GM23338 (cell line): ENCODE measurements at regions not wholly inside any gene's neighbourhood (a gene's known extent, or its start where the extent isn't known, plus 50 kb on each side); places are given as distances from the start of the nearest gene placed in this dataset.

Experiments used
- ATAC-seq: fragments of 200-7000 bp; cut with Tn5 transposase; 3 replicates; pipeline ENCODE4 v1.9.1; 2020
- DNase-seq: peaks from one replicate; pipeline ENCODE4 v3.0.0-alpha.2; 2015; ENCODE audit warnings: low spot score
- H2AFZ ChIP-seq: fragments of 200-600 bp; sonication (generic); 2 replicates; pipeline ENCODE4 v1.8.0; 2016; ENCODE audit warnings: antibody characterized with exemption, mild to moderate bottlenecking, moderate library complexity
- H3F3A ChIP-seq: fragments of 200-600 bp; sonication (generic); replicated peaks from 2 replicates; pipeline ENCODE4 v1.8.0; 2017; ENCODE audit warnings: antibody characterized with exemption, mixed run types, low read depth
- H3K27ac ChIP-seq: fragments of 200-600 bp; sonication (generic); 2 replicates; pipeline ENCODE4 v1.6.1; 2016; ENCODE audit warnings: low read depth
- H3K27me3 ChIP-seq: fragments of 200-600 bp; sonication (generic); 2 replicates; pipeline ENCODE4 v1.8.0; 2016; ENCODE audit warnings: mild to moderate bottlenecking, mixed run types, moderate library complexity; ENCODE audit not compliant: insufficient read depth
- H3K36me3 ChIP-seq: fragments of 200-600 bp; sonication (generic); 2 replicates; pipeline ENCODE4 v1.8.0; 2016; ENCODE audit warnings: mild to moderate bottlenecking; ENCODE audit not compliant: insufficient read depth
- H3K4me1 ChIP-seq: fragments of 200-600 bp; sonication (generic); 2 replicates; pipeline ENCODE4 v1.8.0; 2016; ENCODE audit warnings: mild to moderate bottlenecking, moderate library complexity; ENCODE audit not compliant: insufficient read depth
- H3K4me2 ChIP-seq: fragments of 200-600 bp; sonication (generic); 2 replicates; pipeline ENCODE4 v1.7.1; 2017; ENCODE audit warnings: mixed run types
- H3K4me3 ChIP-seq: fragments of 200-600 bp; sonication (generic); 2 replicates; pipeline ENCODE4 v1.6.1; 2016; ENCODE audit warnings: mixed run types
- H3K79me2 ChIP-seq: fragments of 200-600 bp; sonication (generic); replicated peaks from 2 replicates; pipeline ENCODE4 v1.8.0; 2017; ENCODE audit warnings: mild to moderate bottlenecking; ENCODE audit not compliant: insufficient read depth
- H3K9me2 ChIP-seq: fragments of 200-600 bp; sonication (generic); 2 replicates; pipeline ENCODE4 v1.8.0; 2017; ENCODE audit not compliant: insufficient read depth
- H4K20me1 ChIP-seq: fragments of 200-600 bp; sonication (generic); replicated peaks from 2 replicates; pipeline ENCODE4 v1.8.0; 2017; ENCODE audit warnings: mild to moderate bottlenecking; ENCODE audit not compliant: insufficient read depth
- H3K27ac Mint-ChIP-seq: 2 replicates; pipeline ENCODE4 v1.8.0; 2020; ENCODE audit warnings: inconsistent platforms, mild to moderate bottlenecking, moderate library complexity, mixed read lengths
- H3K27me3 Mint-ChIP-seq: 3 replicates; pipeline ENCODE4 v1.8.0; 2022; ENCODE audit warnings: low read depth, mild to moderate bottlenecking, moderate library complexity, mixed read lengths, inconsistent platforms; ENCODE audit not compliant: insufficient read depth, poor library complexity
- H3K36me3 Mint-ChIP-seq: 3 replicates; pipeline ENCODE4 v1.8.0; 2021; ENCODE audit warnings: low read depth, mild to moderate bottlenecking, inconsistent platforms, moderate library complexity, mixed read lengths
- H3K4me1 Mint-ChIP-seq: 3 replicates; pipeline ENCODE4 v1.8.0; 2020; ENCODE audit warnings: mild to moderate bottlenecking, inconsistent platforms, mixed read lengths
- H3K4me3 Mint-ChIP-seq: 3 replicates; pipeline ENCODE4 v1.8.0; 2021; ENCODE audit warnings: moderate library complexity, mild to moderate bottlenecking, inconsistent platforms, mixed read lengths
- H3K9me3 Mint-ChIP-seq: 3 replicates; pipeline ENCODE4 v1.8.0; 2020; ENCODE audit warnings: moderate library complexity, mild to moderate bottlenecking, inconsistent platforms, mixed read lengths
- CREB1 ChIP-seq: fragments of 250-450 bp; sonication (Bioruptor Pico); IDR thresholded peaks from 2 replicates; pipeline ENCODE4 v1.5.0; 2020; ENCODE audit warnings: low read depth, mild to moderate bottlenecking, moderate library complexity
- EZH2phosphoT487 ChIP-seq: fragments of 200-600 bp; sonication (generic); IDR thresholded peaks from one replicate; pipeline ENCODE4 v1.8.1; 2018; ENCODE audit warnings: antibody characterized with exemption; ENCODE audit not compliant: unreplicated experiment
- JUNB ChIP-seq: IDR thresholded peaks from one replicate; pipeline ENCODE4 v1.6.1; 2016; ENCODE audit warnings: antibody characterized with exemption; ENCODE audit not compliant: unreplicated experiment
- NANOG ChIP-seq: IDR thresholded peaks from 2 replicates; pipeline ENCODE4 v1.6.1; 2016; ENCODE audit warnings: antibody characterized with exemption, borderline replicate concordance
- POLR2AphosphoS5 ChIP-seq: IDR thresholded peaks from 2 replicates; pipeline ENCODE4 v1.6.1; 2016; ENCODE audit warnings: antibody characterized with exemption, low read depth
- REST ChIP-seq: IDR thresholded peaks from one replicate; pipeline ENCODE4 v1.6.1; 2018; ENCODE audit warnings: antibody characterized with exemption; ENCODE audit not compliant: unreplicated experiment
- STAT1 ChIP-seq: IDR thresholded peaks from one replicate; pipeline ENCODE4 v1.6.1; 2016; ENCODE audit warnings: antibody characterized with exemption; ENCODE audit not compliant: unreplicated experiment
- ZNF114 ChIP-seq: fragments of 250-450 bp; sonication (Bioruptor Pico); IDR thresholded peaks from 2 replicates; pipeline ENCODE4 v1.5.0; 2020; ENCODE audit warnings: mild to moderate bottlenecking, moderate library complexity
- TF ChIP-seq, protein P1 (sequence below): IDR thresholded peaks from 2 replicates; pipeline ENCODE4 v1.6.1; 2016; ENCODE audit warnings: antibody characterized with exemption
- TF ChIP-seq, protein P2 (sequence below), 2 experiments: fragments of 200-600 bp in 1 of 2; sonication (generic) in 1 of 2; conservative IDR thresholded peaks; 2 replicates each; pipeline versions ENCODE4 v1.5.1 to v1.6.1; 2016 to 2017; ENCODE audit warnings: antibody characterized with exemption in 2 of 2, low read depth in 2 of 2, mild to moderate bottlenecking in 2 of 2, moderate library complexity in 1 of 2
- TF ChIP-seq, protein P3 (sequence below): fragments of 250-450 bp; sonication (Bioruptor Pico); IDR thresholded peaks from 2 replicates; pipeline ENCODE4 v1.5.0; 2020; ENCODE audit warnings: mild to moderate bottlenecking, moderate library complexity

GRCh38 chr3:70861234-70861633 lies 548.8 kb upstream of the MDFIC2 start:
- H3K4me1 Mint-ChIP-seq = peaks cover 24% of the 10 kb centered on the region
- H3K4me1 ChIP-seq = peaks cover 16% of the 10 kb centered on the region
- H3K36me3 Mint-ChIP-seq = peaks cover 24% of the 10 kb centered on the region
- H3K79me2 ChIP-seq = no peaks in the 10 kb centered on the region
- H3K27ac ChIP-seq = no peak overlapping the region
- H3K9me2 ChIP-seq = peaks cover 18% of the 10 kb centered on the region; the same call in 1 of the 2 replicates
- no peaks in the 10 kb centered on the region for H3F3A ChIP-seq
- no peaks in the 10 kb centered on the region for H4K20me1 ChIP-seq
- ATAC-seq = no peak
- no peak overlapping the region for H2AFZ ChIP-seq
- H3K27me3 ChIP-seq = no peaks in the 10 kb centered on the region
- H3K4me2 ChIP-seq = no peak overlapping the region
- H3K9me3 Mint-ChIP-seq = peaks cover 29% of the 10 kb centered on the region
- no peak overlapping the region for H3K27ac Mint-ChIP-seq
- H3K27me3 Mint-ChIP-seq = no peaks in the 10 kb centered on the region
- peaks cover 5% of the 10 kb centered on the region; the same call in 1 of the 2 replicates for H3K36me3 ChIP-seq
- no peak for DNase-seq
- no peak overlapping the region for H3K4me3 Mint-ChIP-seq
- TF ChIP-seq, protein P1, sequence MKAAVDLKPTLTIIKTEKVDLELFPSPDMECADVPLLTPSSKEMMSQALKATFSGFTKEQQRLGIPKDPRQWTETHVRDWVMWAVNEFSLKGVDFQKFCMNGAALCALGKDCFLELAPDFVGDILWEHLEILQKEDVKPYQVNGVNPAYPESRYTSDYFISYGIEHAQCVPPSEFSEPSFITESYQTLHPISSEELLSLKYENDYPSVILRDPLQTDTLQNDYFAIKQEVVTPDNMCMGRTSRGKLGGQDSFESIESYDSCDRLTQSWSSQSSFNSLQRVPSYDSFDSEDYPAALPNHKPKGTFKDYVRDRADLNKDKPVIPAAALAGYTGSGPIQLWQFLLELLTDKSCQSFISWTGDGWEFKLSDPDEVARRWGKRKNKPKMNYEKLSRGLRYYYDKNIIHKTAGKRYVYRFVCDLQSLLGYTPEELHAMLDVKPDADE = no peak
- TF ChIP-seq STAT1 (no peak), CREB1 (CRISPR knock-in tag) (no peak), JUNB (no peak), EZH2phosphoT487 (no peak), ZNF114 (CRISPR knock-in tag) (no peak), POLR2AphosphoS5 (no peak), REST (no peak), NANOG (no peak)
- TF ChIP-seq, protein P2, sequence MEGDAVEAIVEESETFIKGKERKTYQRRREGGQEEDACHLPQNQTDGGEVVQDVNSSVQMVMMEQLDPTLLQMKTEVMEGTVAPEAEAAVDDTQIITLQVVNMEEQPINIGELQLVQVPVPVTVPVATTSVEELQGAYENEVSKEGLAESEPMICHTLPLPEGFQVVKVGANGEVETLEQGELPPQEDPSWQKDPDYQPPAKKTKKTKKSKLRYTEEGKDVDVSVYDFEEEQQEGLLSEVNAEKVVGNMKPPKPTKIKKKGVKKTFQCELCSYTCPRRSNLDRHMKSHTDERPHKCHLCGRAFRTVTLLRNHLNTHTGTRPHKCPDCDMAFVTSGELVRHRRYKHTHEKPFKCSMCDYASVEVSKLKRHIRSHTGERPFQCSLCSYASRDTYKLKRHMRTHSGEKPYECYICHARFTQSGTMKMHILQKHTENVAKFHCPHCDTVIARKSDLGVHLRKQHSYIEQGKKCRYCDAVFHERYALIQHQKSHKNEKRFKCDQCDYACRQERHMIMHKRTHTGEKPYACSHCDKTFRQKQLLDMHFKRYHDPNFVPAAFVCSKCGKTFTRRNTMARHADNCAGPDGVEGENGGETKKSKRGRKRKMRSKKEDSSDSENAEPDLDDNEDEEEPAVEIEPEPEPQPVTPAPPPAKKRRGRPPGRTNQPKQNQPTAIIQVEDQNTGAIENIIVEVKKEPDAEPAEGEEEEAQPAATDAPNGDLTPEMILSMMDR (conservative IDR thresholded peaks at IDR 0.05; ENCODE audit: low read depth in 2 of 2) = no peak
- TF ChIP-seq, protein P3, sequence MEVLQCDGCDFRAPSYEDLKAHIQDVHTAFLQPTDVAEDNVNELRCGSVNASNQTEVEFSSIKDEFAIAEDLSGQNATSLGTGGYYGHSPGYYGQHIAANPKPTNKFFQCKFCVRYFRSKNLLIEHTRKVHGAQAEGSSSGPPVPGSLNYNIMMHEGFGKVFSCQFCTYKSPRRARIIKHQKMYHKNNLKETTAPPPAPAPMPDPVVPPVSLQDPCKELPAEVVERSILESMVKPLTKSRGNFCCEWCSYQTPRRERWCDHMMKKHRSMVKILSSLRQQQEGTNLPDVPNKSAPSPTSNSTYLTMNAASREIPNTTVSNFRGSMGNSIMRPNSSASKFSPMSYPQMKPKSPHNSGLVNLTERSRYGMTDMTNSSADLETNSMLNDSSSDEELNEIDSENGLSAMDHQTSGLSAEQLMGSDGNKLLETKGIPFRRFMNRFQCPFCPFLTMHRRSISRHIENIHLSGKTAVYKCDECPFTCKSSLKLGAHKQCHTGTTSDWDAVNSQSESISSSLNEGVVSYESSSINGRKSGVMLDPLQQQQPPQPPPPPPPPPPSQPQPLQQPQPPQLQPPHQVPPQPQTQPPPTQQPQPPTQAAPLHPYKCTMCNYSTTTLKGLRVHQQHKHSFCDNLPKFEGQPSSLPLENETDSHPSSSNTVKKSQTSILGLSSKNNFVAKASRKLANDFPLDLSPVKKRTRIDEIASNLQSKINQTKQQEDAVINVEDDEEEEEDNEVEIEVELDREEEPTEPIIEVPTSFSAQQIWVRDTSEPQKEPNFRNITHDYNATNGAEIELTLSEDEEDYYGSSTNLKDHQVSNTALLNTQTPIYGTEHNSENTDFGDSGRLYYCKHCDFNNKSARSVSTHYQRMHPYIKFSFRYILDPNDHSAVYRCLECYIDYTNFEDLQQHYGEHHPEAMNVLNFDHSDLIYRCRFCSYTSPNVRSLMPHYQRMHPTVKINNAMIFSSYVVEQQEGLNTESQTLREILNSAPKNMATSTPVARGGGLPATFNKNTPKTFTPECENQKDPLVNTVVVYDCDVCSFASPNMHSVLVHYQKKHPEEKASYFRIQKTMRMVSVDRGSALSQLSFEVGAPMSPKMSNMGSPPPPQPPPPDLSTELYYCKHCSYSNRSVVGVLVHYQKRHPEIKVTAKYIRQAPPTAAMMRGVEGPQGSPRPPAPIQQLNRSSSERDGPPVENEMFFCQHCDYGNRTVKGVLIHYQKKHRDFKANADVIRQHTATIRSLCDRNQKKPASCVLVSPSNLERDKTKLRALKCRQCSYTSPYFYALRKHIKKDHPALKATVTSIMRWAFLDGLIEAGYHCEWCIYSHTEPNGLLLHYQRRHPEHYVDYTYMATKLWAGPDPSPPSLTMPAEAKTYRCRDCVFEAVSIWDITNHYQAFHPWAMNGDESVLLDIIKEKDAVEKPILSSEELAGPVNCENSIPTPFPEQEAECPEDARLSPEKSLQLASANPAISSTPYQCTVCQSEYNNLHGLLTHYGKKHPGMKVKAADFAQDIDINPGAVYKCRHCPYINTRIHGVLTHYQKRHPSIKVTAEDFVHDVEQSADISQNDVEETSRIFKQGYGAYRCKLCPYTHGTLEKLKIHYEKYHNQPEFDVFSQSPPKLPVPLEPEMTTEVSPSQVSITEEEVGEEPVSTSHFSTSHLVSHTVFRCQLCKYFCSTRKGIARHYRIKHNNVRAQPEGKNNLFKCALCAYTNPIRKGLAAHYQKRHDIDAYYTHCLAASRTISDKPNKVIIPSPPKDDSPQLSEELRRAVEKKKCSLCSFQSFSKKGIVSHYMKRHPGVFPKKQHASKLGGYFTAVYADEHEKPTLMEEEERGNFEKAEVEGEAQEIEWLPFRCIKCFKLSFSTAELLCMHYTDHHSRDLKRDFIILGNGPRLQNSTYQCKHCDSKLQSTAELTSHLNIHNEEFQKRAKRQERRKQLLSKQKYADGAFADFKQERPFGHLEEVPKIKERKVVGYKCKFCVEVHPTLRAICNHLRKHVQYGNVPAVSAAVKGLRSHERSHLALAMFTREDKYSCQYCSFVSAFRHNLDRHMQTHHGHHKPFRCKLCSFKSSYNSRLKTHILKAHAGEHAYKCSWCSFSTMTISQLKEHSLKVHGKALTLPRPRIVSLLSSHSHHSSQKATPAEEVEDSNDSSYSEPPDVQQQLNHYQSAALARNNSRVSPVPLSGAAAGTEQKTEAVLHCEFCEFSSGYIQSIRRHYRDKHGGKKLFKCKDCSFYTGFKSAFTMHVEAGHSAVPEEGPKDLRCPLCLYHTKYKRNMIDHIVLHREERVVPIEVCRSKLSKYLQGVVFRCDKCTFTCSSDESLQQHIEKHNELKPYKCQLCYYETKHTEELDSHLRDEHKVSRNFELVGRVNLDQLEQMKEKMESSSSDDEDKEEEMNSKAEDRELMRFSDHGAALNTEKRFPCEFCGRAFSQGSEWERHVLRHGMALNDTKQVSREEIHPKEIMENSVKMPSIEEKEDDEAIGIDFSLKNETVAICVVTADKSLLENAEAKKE (CRISPR knock-in tag) = no peak
- no peak overlapping the region for H3K4me3 ChIP-seq
